SK-N-SH (cell line): ENCODE measurements at regions not wholly inside any gene's neighbourhood (a gene's known extent, or its start where the extent isn't known, plus 50 kb on each side); places are given as distances from the start of the nearest gene placed in this dataset.

ENCODE experiments used
- CTCF ChIA-PET: fragments of 300-600, 350-600 bp; formaldehyde crosslinking; extraction: SDS; loops from one replicate; lab custom pipeline; 2021; lab: Yijun Ruan, JAX
- POLR2A ChIA-PET: fragments of 350-600 bp; sonication (Branson Sonifier 250); formaldehyde crosslinking; extraction: SDS; loops from one replicate; lab custom pipeline; 2020; ENCODE audit warnings: antibody characterized with exemption, inconsistent platforms; lab: Yijun Ruan, JAX
- DNase-seq: peaks from one replicate; pipeline ENCODE4 v3.0.0; 2012
- H2AFZ ChIP-seq: fragments of 200-600 bp; sonication (generic); 2 replicates; pipeline ENCODE4 v1.8.1; 2016; ENCODE audit warnings: antibody characterized with exemption, mild to moderate bottlenecking, low read depth
- H3F3A ChIP-seq: fragments of 200-600 bp; sonication (generic); replicated peaks from 2 replicates; pipeline ENCODE3; 2016; ENCODE audit warnings: antibody characterized with exemption, mild to moderate bottlenecking; ENCODE audit not compliant: insufficient read depth
- H3K27ac ChIP-seq, 2 experiments: fragments of 200-500 bp in 1 of 2; fragments of 200-600 bp in 1 of 2; sonication (Bioruptor generic) in 1 of 2; sonication (generic), shearing (Covaris generic) in 1 of 2; 2 replicates each; pipeline versions ENCODE4 v1.5.1 to v1.6.1; 2014 to 2016; ENCODE audit warnings: low read depth in 2 of 2, inconsistent platforms in 1 of 2, low read length in 1 of 2, mild to moderate bottlenecking in 1 of 2, mixed read lengths in 1 of 2
- H3K27me3 ChIP-seq: fragments of 200-600 bp; sonication (generic), shearing (Covaris generic); 2 replicates; pipeline ENCODE4 v1.6.1; 2016; ENCODE audit warnings: mixed run types; ENCODE audit not compliant: insufficient read depth
- H3K36me3 ChIP-seq, 2 experiments: fragments of 200-500 bp in 1 of 2; fragments of 200-600 bp in 1 of 2; sonication (Bioruptor generic) in 1 of 2; sonication (generic) in 1 of 2; replicated peaks in 1 of 2; 2 replicates each; pipeline versions ENCODE3 to v1.5.1; 2014 to 2016; ENCODE audit warnings: low read length in 1 of 2, mild to moderate bottlenecking in 1 of 2; ENCODE audit not compliant: insufficient read depth in 2 of 2, control insufficient read depth in 1 of 2
- H3K4me1 ChIP-seq, 2 experiments: fragments of 200-500 bp in 1 of 2; fragments of 200-600 bp in 1 of 2; sonication (Bioruptor generic) in 1 of 2; sonication (generic), shearing (Covaris generic) in 1 of 2; 2 replicates each; pipeline versions ENCODE4 v1.5.1 to v1.6.1; 2014 to 2016; ENCODE audit warnings: low read depth in 1 of 2, low read length in 1 of 2, mixed run types in 1 of 2; ENCODE audit not compliant: insufficient read depth in 2 of 2, control insufficient read depth in 1 of 2
- H3K4me2 ChIP-seq: fragments of 200-600 bp; sonication (generic), shearing (Covaris generic); 2 replicates; pipeline ENCODE4 v1.6.1; 2017; ENCODE audit warnings: mixed run types
- H3K4me3 ChIP-seq, 2 experiments: fragments of 200-500 bp in 1 of 2; fragments of 200-600 bp in 1 of 2; sonication (Bioruptor generic) in 1 of 2; sonication (generic), shearing (Covaris generic) in 1 of 2; 2 replicates each; pipeline versions ENCODE4 v1.5.1 to v1.8.1; 2014 to 2016; ENCODE audit warnings: low read depth in 2 of 2, inconsistent platforms in 1 of 2, low read length in 1 of 2, mild to moderate bottlenecking in 1 of 2, mixed read lengths in 1 of 2, moderate library complexity in 1 of 2
- H3K79me2 ChIP-seq: fragments of 200-600 bp; sonication (generic); 2 replicates; pipeline ENCODE4 v1.8.1; 2017; ENCODE audit warnings: mild to moderate bottlenecking; ENCODE audit not compliant: insufficient read depth
- H3K9ac ChIP-seq: fragments of 200-600 bp; sonication (generic); 2 replicates; pipeline ENCODE4 v1.6.1; 2017; ENCODE audit warnings: mixed run types
- H3K9me2 ChIP-seq: fragments of 200-600 bp; sonication (generic); 2 replicates; pipeline ENCODE4 v1.6.1; 2017; ENCODE audit warnings: mixed run types
- H3K9me3 ChIP-seq: fragments of 200-600 bp; sonication (generic); 2 replicates; pipeline ENCODE4 v1.6.1; 2017; ENCODE audit warnings: mixed run types, mild to moderate bottlenecking, moderate library complexity
- H4K20me1 ChIP-seq: fragments of 200-600 bp; sonication (generic); 2 replicates; pipeline ENCODE4 v1.6.1; 2017; ENCODE audit warnings: mild to moderate bottlenecking, mixed run types; ENCODE audit not compliant: insufficient read depth
- CHD2 ChIP-seq: fragments of 150-350 bp; IDR thresholded peaks from 2 replicates; pipeline ENCODE4 v1.6.1; 2018; ENCODE audit warnings: low read length; ENCODE audit not compliant: partially characterized antibody
- EP300 ChIP-seq, 2 experiments: IDR thresholded peaks; 2 replicates each; pipeline versions ENCODE4 v1.4.0 to v1.6.1; 2012; ENCODE audit warnings: borderline replicate concordance in 1 of 2, low read depth in 1 of 2, low read length in 1 of 2
- EZH2phosphoT487 ChIP-seq: fragments of 200-600 bp; sonication (generic); IDR thresholded peaks from 2 replicates; pipeline ENCODE4 v1.6.1; 2017; ENCODE audit warnings: low read depth, mixed run types, mild to moderate bottlenecking, antibody characterized with exemption, moderate library complexity, borderline replicate concordance
- GABPA ChIP-seq: IDR thresholded peaks from 2 replicates; pipeline ENCODE4 v1.4.0; 2012; ENCODE audit warnings: low read depth, mild to moderate bottlenecking
- MXI1 ChIP-seq: IDR thresholded peaks from 2 replicates; pipeline ENCODE4 v1.6.1; 2012; ENCODE audit warnings: mild to moderate bottlenecking, low read depth, low read length, improper control_type of control experiment
- NFIC ChIP-seq: IDR thresholded peaks from 2 replicates; pipeline ENCODE4 v1.4.0; 2012; ENCODE audit warnings: borderline replicate concordance
- RCOR1 ChIP-seq: fragments of 150-350 bp; IDR thresholded peaks from 2 replicates; pipeline ENCODE4 v1.6.1; 2017; ENCODE audit warnings: antibody characterized with exemption, low read length
- RXRA ChIP-seq: IDR thresholded peaks from 2 replicates; pipeline ENCODE4 v1.4.0; 2012; ENCODE audit warnings: low read depth, mild to moderate bottlenecking, borderline replicate concordance
- SIN3A ChIP-seq: IDR thresholded peaks from 2 replicates; pipeline ENCODE4 v1.6.1; 2012; ENCODE audit warnings: low read depth, mild to moderate bottlenecking, low read length, moderate library complexity, borderline replicate concordance
- YY1 ChIP-seq: IDR thresholded peaks from 2 replicates; pipeline ENCODE4 v1.4.0; 2012; ENCODE audit warnings: low read depth, mild to moderate bottlenecking
- WGBS: methylation state at CpG from one replicate; pipeline ENCODE4 v1.1.6; 2017; ENCODE audit warnings: low lambda C conversion rate; 5-methylcytosine and 5-hydroxymethylcytosine counted together
- TF ChIP-seq, protein P1 (sequence below): IDR thresholded peaks from 2 replicates; pipeline ENCODE4 v1.4.0; 2012; ENCODE audit warnings: low read depth, borderline replicate concordance
- TF ChIP-seq, protein P2 (sequence below): fragments of 150-350 bp; IDR thresholded peaks from 2 replicates; pipeline ENCODE4 v1.6.1; 2016; ENCODE audit warnings: mild to moderate bottlenecking, low read depth, low read length
- TF ChIP-seq, protein P3 (sequence below): fragments of 150-350 bp; IDR thresholded peaks from 2 replicates; pipeline ENCODE4 v1.6.1; 2017; ENCODE audit warnings: antibody characterized with exemption, low read length, low read depth, borderline replicate concordance

DNA sequence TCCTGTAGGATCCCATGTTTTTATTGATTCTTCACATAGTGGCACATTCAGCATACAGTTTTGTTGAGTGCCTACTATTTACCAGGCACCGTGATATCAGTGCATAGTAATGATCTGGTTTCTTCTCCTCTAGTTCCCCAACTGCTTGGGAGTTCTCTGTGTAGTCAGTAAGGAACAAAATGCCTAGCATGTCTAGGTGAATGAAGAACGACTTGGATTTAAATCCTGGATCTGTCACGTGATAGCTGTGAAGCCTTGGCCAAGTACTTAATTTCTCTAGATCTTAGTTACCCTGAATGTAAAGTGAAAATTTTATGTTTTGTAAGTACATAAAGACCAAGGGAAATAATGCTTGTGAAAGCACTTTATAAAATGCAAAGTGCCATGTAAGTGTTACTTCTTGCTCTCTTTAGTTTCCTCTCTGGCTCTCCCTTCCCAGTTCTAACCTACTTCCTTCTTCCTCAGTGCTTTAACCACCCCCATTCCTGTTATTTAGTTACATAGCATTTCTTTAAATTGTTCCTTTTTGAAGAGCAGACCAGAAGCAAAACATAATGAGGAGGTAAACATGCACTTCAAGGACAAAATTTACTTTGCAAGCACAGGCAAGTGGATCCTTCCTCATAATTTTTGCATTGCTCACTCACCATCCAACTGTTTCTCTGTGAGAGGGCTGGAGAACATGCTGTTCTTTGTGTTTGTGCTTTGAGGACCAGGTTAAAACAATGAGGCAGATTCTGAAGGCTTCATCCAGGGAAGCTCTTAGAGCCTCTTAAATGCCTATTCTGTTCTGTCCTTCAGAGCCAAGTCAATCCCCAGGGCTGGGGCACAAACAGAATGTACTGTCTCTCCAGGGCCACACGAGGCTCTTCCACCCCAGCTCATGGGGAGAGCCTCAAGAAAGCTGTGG is 353.9 kb upstream of the TENM4 start:
- TF ChIP-seq, protein P1, sequence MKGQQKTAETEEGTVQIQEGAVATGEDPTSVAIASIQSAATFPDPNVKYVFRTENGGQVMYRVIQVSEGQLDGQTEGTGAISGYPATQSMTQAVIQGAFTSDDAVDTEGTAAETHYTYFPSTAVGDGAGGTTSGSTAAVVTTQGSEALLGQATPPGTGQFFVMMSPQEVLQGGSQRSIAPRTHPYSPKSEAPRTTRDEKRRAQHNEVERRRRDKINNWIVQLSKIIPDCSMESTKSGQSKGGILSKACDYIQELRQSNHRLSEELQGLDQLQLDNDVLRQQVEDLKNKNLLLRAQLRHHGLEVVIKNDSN = no peak
- no peak for TF ChIP-seq EZH2phosphoT487
- TF ChIP-seq EP300 (IDR thresholded peaks at IDR 0.05; ENCODE audit: borderline replicate concordance in 1 of 2, low read depth in 1 of 2, low read length in 1 of 2) = no peak
- TF ChIP-seq, protein P2, sequence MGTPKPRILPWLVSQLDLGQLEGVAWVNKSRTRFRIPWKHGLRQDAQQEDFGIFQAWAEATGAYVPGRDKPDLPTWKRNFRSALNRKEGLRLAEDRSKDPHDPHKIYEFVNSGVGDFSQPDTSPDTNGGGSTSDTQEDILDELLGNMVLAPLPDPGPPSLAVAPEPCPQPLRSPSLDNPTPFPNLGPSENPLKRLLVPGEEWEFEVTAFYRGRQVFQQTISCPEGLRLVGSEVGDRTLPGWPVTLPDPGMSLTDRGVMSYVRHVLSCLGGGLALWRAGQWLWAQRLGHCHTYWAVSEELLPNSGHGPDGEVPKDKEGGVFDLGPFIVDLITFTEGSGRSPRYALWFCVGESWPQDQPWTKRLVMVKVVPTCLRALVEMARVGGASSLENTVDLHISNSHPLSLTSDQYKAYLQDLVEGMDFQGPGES = no peak
- TF ChIP-seq RCOR1 = no peak
- no peak for TF ChIP-seq CHD2
- TF ChIP-seq, all 33 proteins: peak for 0
- CTCF ChIA-PET = no interaction called here
- Histone ChIP-seq H3K27ac (no peak overlapping the region), H3K27me3 (no peaks in the 10 kb centered on the region), H4K20me1 (no peaks in the 10 kb centered on the region), H3K9me2 (no peaks in the 10 kb centered on the region), H3K36me3 (no peaks in the 10 kb centered on the region), H3K9ac (no peak overlapping the region), H3K79me2 (no peaks in the 10 kb centered on the region), H2AFZ (no peak overlapping the region), H3K4me2 (no peak overlapping the region), H3F3A (no peaks in the 10 kb centered on the region), H3K4me3 (no peak overlapping the region), H3K4me1 (no peaks in the 10 kb centered on the region), H3K9me3 (no peaks in the 10 kb centered on the region)
- WGBS = 23% methylated on average over 4 of the region's 4 CpGs
- no peak for DNase-seq
- POLR2A ChIA-PET = no interaction called here

DNA sequence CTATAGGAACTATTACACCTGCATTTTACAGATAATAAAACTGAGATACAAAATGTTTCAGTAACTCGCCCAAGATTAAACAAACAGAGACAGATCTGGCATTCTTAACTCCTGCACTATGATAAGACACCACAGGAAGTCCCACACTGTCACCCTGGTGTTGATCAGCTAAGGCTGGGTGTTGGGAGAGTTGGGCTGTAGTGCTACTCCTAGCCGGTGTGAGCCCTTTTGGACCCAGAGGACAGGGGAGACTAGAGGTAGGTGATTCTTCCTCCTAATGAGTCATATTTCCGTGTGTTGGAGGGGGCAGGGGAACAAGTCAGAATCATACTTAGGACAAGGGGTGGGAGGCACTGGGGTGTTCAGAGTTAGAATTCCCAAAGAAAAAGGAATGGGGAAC is 353.2 kb upstream of the TENM4 start:
- no peaks in the 10 kb centered on the region for H3K36me3 ChIP-seq
- H3K9ac ChIP-seq = no peak overlapping the region
- no peaks in the 10 kb centered on the region for H3K9me2 ChIP-seq
- no peak overlapping the region for H2AFZ ChIP-seq
- no peak overlapping the region for H3K4me2 ChIP-seq
- H3K27ac ChIP-seq = no peak overlapping the region
- no peaks in the 10 kb centered on the region for H3K4me1 ChIP-seq
- H3K9me3 ChIP-seq = no peaks in the 10 kb centered on the region
- H3K79me2 ChIP-seq = no peaks in the 10 kb centered on the region
- TF ChIP-seq EZH2phosphoT487 = no peak
- TF ChIP-seq, protein P3, sequence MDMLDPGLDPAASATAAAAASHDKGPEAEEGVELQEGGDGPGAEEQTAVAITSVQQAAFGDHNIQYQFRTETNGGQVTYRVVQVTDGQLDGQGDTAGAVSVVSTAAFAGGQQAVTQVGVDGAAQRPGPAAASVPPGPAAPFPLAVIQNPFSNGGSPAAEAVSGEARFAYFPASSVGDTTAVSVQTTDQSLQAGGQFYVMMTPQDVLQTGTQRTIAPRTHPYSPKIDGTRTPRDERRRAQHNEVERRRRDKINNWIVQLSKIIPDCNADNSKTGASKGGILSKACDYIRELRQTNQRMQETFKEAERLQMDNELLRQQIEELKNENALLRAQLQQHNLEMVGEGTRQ = no peak
- no peak for TF ChIP-seq YY1
- TF ChIP-seq SIN3A = no peak
- no peak for TF ChIP-seq MXI1
- TF ChIP-seq NFIC = no peak
- no peak for TF ChIP-seq RXRA
- no peak for TF ChIP-seq GABPA
- H3F3A ChIP-seq = no peaks in the 10 kb centered on the region
- no peaks in the 10 kb centered on the region for H3K27me3 ChIP-seq
- H3K4me3 ChIP-seq = no peak overlapping the region
- ChIA-PET CTCF (no interaction called here), POLR2A (no interaction called here)
- H4K20me1 ChIP-seq = no peaks in the 10 kb centered on the region
- no peak for DNase-seq
- WGBS = 24% methylated on average over 3 of the region's 3 CpGs
